ENCODE measurements at regions not wholly inside any gene's neighbourhood (a gene's known extent, or its start where the extent isn't known, plus 50 kb on each side); places are given as distances from the start of the nearest gene placed in this dataset.

DNA sequence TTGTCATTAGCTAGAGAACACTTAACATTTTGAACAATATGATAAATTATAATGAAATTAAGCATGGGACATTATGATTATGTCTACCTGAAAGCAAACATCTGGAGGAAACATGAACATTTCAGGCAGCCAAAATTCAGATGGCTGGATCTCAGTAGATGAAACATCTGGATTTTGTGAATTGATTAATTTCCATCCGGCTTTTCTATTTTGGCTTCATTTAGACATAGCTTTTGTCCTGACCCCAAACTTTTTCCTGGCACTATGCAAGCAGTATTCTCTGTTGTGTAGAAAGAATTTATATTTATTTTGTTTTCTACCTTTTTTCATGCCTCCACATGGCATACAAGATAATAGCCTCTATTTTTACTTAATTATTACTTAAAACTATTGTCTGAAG lies 186.3 kb downstream of the OGFRL1 start:
- TF ChIP-seq, protein P1, sequence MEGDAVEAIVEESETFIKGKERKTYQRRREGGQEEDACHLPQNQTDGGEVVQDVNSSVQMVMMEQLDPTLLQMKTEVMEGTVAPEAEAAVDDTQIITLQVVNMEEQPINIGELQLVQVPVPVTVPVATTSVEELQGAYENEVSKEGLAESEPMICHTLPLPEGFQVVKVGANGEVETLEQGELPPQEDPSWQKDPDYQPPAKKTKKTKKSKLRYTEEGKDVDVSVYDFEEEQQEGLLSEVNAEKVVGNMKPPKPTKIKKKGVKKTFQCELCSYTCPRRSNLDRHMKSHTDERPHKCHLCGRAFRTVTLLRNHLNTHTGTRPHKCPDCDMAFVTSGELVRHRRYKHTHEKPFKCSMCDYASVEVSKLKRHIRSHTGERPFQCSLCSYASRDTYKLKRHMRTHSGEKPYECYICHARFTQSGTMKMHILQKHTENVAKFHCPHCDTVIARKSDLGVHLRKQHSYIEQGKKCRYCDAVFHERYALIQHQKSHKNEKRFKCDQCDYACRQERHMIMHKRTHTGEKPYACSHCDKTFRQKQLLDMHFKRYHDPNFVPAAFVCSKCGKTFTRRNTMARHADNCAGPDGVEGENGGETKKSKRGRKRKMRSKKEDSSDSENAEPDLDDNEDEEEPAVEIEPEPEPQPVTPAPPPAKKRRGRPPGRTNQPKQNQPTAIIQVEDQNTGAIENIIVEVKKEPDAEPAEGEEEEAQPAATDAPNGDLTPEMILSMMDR (conservative IDR thresholded peaks at IDR 0.05; ENCODE audit: low read length): no peak
- TF ChIP-seq EZH2phosphoT487 (IDR thresholded peaks at IDR 0.05; ENCODE audit: borderline replicate concordance, low read depth, low read length): no peak
